Liver (tissue), 8 donors: ENCODE measurements at regions not wholly inside any gene's neighbourhood (a gene's known extent, or its start where the extent isn't known, plus 50 kb on each side); places are given as distances from the start of the nearest gene placed in this dataset.

Source experiments
- DNase-seq: peaks from one replicate; pipeline ENCODE4 v3.0.0-alpha.2; 2017; ENCODE audit warnings: low spot score
- H3K27ac ChIP-seq, 2 donors: one replicate each; pipeline ENCODE4 v1.7.0; 2013; ENCODE audit warnings: inconsistent platforms in 2 of 2, low read length in 2 of 2, control low read depth in 1 of 2, low read depth in 1 of 2, mild to moderate bottlenecking in 1 of 2
- H3K27me3 ChIP-seq, 4 donors: one replicate each; pipeline versions ENCODE4 v1.6.1 to v1.7.0; 2013; ENCODE audit warnings: low read length in 3 of 4, inconsistent platforms in 1 of 4, mild to moderate bottlenecking in 1 of 4, moderate library complexity in 1 of 4; ENCODE audit not compliant: control insufficient read depth in 4 of 4, insufficient read depth in 4 of 4
- H3K36me3 ChIP-seq, 4 donors: one replicate each; pipeline versions ENCODE4 v1.6.1 to v1.7.0; 2013; ENCODE audit warnings: low read length in 3 of 4, mild to moderate bottlenecking in 3 of 4, low read depth in 1 of 4, moderate library complexity in 1 of 4; ENCODE audit not compliant: control insufficient read depth in 4 of 4, insufficient read depth in 3 of 4
- H3K4me1 ChIP-seq, 4 donors: one replicate each; pipeline versions ENCODE4 v1.6.1 to v1.7.0; 2013; ENCODE audit warnings: low read length in 3 of 4, mild to moderate bottlenecking in 3 of 4, moderate library complexity in 1 of 4; ENCODE audit not compliant: control insufficient read depth in 4 of 4, insufficient read depth in 4 of 4
- H3K4me3 ChIP-seq, 3 donors: one replicate each; pipeline versions ENCODE4 v1.6.1 to v1.7.0; 2013; ENCODE audit warnings: low read length in 3 of 3, control low read depth in 1 of 3, low read depth in 1 of 3, mild to moderate bottlenecking in 1 of 3
- H3K9ac ChIP-seq, 2 donors: one replicate each; pipeline ENCODE4 v1.7.0; 2013; ENCODE audit warnings: low read length in 2 of 2, mild to moderate bottlenecking in 2 of 2, moderate library complexity in 2 of 2, control low read depth in 1 of 2, low read depth in 1 of 2
- H3K9me3 ChIP-seq, 4 donors: one replicate each; pipeline versions ENCODE4 v1.6.1 to v1.7.0; 2013; ENCODE audit warnings: low read length in 3 of 4; ENCODE audit not compliant: control insufficient read depth in 4 of 4
- EGR1 ChIP-seq, 2 donors: IDR thresholded peaks; 2 replicates each; pipeline ENCODE4 v1.6.1; 2016 to 2018; ENCODE audit warnings: antibody characterized with exemption in 2 of 2, low read depth in 2 of 2
- RAD21 ChIP-seq, 2 donors: IDR thresholded peaks; 2 replicates each; pipeline ENCODE4 v1.6.1; 2016; ENCODE audit warnings: antibody characterized with exemption in 2 of 2, mild to moderate bottlenecking in 2 of 2
- REST ChIP-seq: IDR thresholded peaks from 2 replicates; pipeline ENCODE4 v1.6.1; 2016; ENCODE audit warnings: antibody characterized with exemption, mild to moderate bottlenecking
- RXRA ChIP-seq, 2 donors: IDR thresholded peaks; 2 replicates each; pipeline ENCODE4 v1.6.1; 2017 to 2018; ENCODE audit warnings: antibody characterized with exemption in 2 of 2, mild to moderate bottlenecking in 1 of 2
- SP1 ChIP-seq: IDR thresholded peaks from 2 replicates; pipeline ENCODE4 v1.6.1; 2018; ENCODE audit warnings: antibody characterized with exemption, mild to moderate bottlenecking
- TAF1 ChIP-seq: conservative IDR thresholded peaks from 2 replicates; pipeline ENCODE4 v1.6.1; 2016; ENCODE audit warnings: antibody characterized with exemption, mild to moderate bottlenecking
- YY1 ChIP-seq: IDR thresholded peaks from 2 replicates; pipeline ENCODE4 v1.6.1; 2016; ENCODE audit warnings: antibody characterized with exemption, mild to moderate bottlenecking
- WGBS: extraction: QIAGEN DNeasy Blood & Tissue Kit; methylation state at CpG from one replicate; pipeline ENCODE4 v1.1.7; 2013; 5-methylcytosine and 5-hydroxymethylcytosine counted together
- TF ChIP-seq, protein P1 (sequence below): IDR thresholded peaks from 2 replicates; pipeline ENCODE4 v1.6.1; 2016; ENCODE audit warnings: antibody characterized with exemption
- TF ChIP-seq, protein P2 (sequence below): IDR thresholded peaks from 2 replicates; pipeline ENCODE4 v1.6.1; 2016; ENCODE audit warnings: antibody characterized with exemption
- TF ChIP-seq, protein P3 (sequence below): IDR thresholded peaks from 2 replicates; pipeline ENCODE4 v1.6.1; 2016; ENCODE audit warnings: antibody characterized with exemption
- TF ChIP-seq, protein P4 (sequence below): fragments of 150-350 bp; IDR thresholded peaks from 2 replicates; pipeline ENCODE4 v1.5.1; 2017; ENCODE audit warnings: improper control_type of control experiment, low read depth, low read length; ENCODE audit not compliant: missing input control
- donor health status: healthy.
- donor health status: healthy.
- donor health status: healthy.
- donor health status: healthy.
- donor health status: healthy.

- TF ChIP-seq SP1 = no peak
- no peak for TF ChIP-seq RAD21 (IDR thresholded peaks at IDR 0.05)
- no peak for TF ChIP-seq RXRA (IDR thresholded peaks at IDR 0.05)
- no peak for TF ChIP-seq EGR1 (IDR thresholded peaks at IDR 0.05; ENCODE audit: low read depth in 2 of 2)
- TF ChIP-seq REST = no peak
- TF ChIP-seq, protein P1, sequence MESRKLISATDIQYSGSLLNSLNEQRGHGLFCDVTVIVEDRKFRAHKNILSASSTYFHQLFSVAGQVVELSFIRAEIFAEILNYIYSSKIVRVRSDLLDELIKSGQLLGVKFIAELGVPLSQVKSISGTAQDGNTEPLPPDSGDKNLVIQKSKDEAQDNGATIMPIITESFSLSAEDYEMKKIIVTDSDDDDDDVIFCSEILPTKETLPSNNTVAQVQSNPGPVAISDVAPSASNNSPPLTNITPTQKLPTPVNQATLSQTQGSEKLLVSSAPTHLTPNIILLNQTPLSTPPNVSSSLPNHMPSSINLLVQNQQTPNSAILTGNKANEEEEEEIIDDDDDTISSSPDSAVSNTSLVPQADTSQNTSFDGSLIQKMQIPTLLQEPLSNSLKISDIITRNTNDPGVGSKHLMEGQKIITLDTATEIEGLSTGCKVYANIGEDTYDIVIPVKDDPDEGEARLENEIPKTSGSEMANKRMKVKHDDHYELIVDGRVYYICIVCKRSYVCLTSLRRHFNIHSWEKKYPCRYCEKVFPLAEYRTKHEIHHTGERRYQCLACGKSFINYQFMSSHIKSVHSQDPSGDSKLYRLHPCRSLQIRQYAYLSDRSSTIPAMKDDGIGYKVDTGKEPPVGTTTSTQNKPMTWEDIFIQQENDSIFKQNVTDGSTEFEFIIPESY = no peak
- no peak for TF ChIP-seq YY1
- TF ChIP-seq, protein P2, sequence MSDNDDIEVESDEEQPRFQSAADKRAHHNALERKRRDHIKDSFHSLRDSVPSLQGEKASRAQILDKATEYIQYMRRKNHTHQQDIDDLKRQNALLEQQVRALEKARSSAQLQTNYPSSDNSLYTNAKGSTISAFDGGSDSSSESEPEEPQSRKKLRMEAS = no peak
- TF ChIP-seq, protein P3, sequence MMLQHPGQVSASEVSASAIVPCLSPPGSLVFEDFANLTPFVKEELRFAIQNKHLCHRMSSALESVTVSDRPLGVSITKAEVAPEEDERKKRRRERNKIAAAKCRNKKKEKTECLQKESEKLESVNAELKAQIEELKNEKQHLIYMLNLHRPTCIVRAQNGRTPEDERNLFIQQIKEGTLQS = no peak
Observed at GRCh38 chr3:158916111-158916510, 114.3 kb downstream of the MFSD1 start.

DNA sequence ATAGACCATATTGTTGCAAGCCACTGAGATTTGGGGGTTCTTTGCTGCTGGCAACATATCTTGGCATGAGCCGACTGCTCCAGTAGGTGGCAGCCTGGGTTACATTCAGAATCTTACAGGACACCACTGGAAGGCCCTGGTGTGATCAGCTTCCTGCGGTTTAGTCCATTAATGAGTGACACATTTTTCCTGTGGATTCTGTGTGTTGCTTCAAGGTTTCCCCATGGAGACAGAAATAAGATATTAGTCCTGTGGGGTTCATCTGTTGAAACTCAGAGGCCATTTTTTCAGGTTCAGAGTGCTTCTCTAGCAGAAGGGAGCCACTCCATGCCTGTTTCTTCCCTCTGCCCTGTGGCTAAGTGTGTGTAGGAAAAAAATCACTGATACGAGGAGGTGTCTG is 116.2 kb downstream of the MFSD1 start:
- 26% methylated on average over 3 of the region's 3 CpGs for WGBS
- DNase-seq = peak; percentile 38
- Histone ChIP-seq H3K9me3 (no peaks in the 10 kb centered on the region), H3K27ac (no peak overlapping the region), H3K27me3 (no peaks in the 10 kb centered on the region), H3K9ac (no peak overlapping the region), H3K4me1 (peaks cover 0 to 1% (median 0%) of the 10 kb centered on the region in 4 donors), H3K4me3 (no peak overlapping the region), H3K36me3 (no peaks in the 10 kb centered on the region)
- TF ChIP-seq TAF1 = no peak
- peak; percentile 82 to 85 for TF ChIP-seq RAD21 (IDR thresholded peaks at IDR 0.05)
- TF ChIP-seq, protein P4, sequence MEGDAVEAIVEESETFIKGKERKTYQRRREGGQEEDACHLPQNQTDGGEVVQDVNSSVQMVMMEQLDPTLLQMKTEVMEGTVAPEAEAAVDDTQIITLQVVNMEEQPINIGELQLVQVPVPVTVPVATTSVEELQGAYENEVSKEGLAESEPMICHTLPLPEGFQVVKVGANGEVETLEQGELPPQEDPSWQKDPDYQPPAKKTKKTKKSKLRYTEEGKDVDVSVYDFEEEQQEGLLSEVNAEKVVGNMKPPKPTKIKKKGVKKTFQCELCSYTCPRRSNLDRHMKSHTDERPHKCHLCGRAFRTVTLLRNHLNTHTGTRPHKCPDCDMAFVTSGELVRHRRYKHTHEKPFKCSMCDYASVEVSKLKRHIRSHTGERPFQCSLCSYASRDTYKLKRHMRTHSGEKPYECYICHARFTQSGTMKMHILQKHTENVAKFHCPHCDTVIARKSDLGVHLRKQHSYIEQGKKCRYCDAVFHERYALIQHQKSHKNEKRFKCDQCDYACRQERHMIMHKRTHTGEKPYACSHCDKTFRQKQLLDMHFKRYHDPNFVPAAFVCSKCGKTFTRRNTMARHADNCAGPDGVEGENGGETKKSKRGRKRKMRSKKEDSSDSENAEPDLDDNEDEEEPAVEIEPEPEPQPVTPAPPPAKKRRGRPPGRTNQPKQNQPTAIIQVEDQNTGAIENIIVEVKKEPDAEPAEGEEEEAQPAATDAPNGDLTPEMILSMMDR = peak; percentile 69

More at GRCh38 chr3:158916111-158916510, 114.3 kb downstream of the MFSD1 start:
- Histone ChIP-seq H3K4me3 (no peak overlapping the region), H3K9me3 (peaks cover 0 to 1% (median 0%) of the 10 kb centered on the region in 4 donors), H3K27me3 (no peaks in the 10 kb centered on the region), H3K27ac (no peak overlapping the region), H3K9ac (no peak overlapping the region), H3K36me3 (no peaks in the 10 kb centered on the region), H3K4me1 (peaks cover 0 to 1% (median 0%) of the 10 kb centered on the region in 4 donors)
- 93% methylated on average over 4 of the region's 4 CpGs for WGBS
- no peak for DNase-seq
